A549 (cell line): ENCODE measurements at regions not wholly inside any gene's neighbourhood (a gene's known extent, or its start where the extent isn't known, plus 50 kb on each side); places are given as distances from the start of the nearest gene placed in this dataset.

Experiments
- ATAC-seq, 2 experiments: fragments of 200-7000 bp in 1 of 2; fragments of >200 bp in 1 of 2; cut with Nextera tagmentation in 1 of 2; cut with Tn5 transposase in 1 of 2; 3 replicates each; pipeline versions ENCODE4 v1.8.0 to v1.9.1; 2018 to 2020; ENCODE audit warnings: mild to moderate bottlenecking in 1 of 2, moderate library complexity in 1 of 2
- CTCF ChIA-PET: fragments of 300-600 bp; sonication (Branson Sonifier 250); formaldehyde crosslinking; extraction: SDS; loops from one replicate; lab custom pipeline; 2021; ENCODE audit warnings: antibody characterized with exemption, inconsistent platforms; lab: Yijun Ruan, JAX
- POLR2A ChIA-PET: fragments of 350-600 bp; formaldehyde crosslinking; extraction: SDS; loops from one replicate; lab custom pipeline; 2021; ENCODE audit warnings: antibody characterized with exemption, inconsistent platforms; lab: Yijun Ruan, JAX
- DNase-seq, 2 experiments: peaks; one replicate each; pipeline versions ENCODE4 v3.0.0 to v3.0.0-alpha.2; 2011 to 2016; ENCODE audit warnings: low read depth in 1 of 2, low spot score in 1 of 2
- FAIRE-seq: peaks from 2 replicates; lab custom pipeline; 2011; peaks lifted over from hg19 to GRCh38; lab: Jason Lieb, UNC
- H3K27ac ChIP-seq, 2 experiments: fragments of >200 bp; sonication (Bioruptor Twin); formaldehyde crosslinking; 3 replicates each; pipeline ENCODE4 v1.5.1; 2016 to 2017
- H3K4me1 ChIP-seq: fragments of >200 bp; sonication (Bioruptor Twin); formaldehyde crosslinking; 3 replicates; pipeline ENCODE4 v1.6.1; 2016
- H3K4me2 ChIP-seq: fragments of >200 bp; sonication (Bioruptor Twin); formaldehyde crosslinking; 3 replicates; pipeline ENCODE4 v1.6.1; 2016
- H3K4me3 ChIP-seq: fragments of >200 bp; sonication (Bioruptor Twin); formaldehyde crosslinking; 3 replicates; pipeline ENCODE4 v1.5.1; 2016
- H3K9me3 ChIP-seq: fragments of >200 bp; sonication (Bioruptor Twin); formaldehyde crosslinking; 3 replicates; pipeline ENCODE4 v1.6.1; 2016
- BHLHE40 ChIP-seq: IDR thresholded peaks from 2 replicates; pipeline ENCODE4 v1.6.1; 2012; ENCODE audit warnings: low read depth, low read length, inconsistent platforms
- CTCF ChIP-seq: fragments of >200 bp; sonication (Bioruptor Twin); formaldehyde crosslinking; IDR thresholded peaks from 3 replicates; pipeline ENCODE4 v1.5.1; 2016
- EHF ChIP-seq: fragments of 250-450 bp; sonication (Bioruptor Pico); IDR thresholded peaks from 2 replicates; pipeline ENCODE4 v1.5.0; 2020; ENCODE audit warnings: mild to moderate bottlenecking
- EHMT2 ChIP-seq: fragments of 200-600 bp; sonication (generic); IDR thresholded peaks from 2 replicates; pipeline ENCODE4 v1.6.1; 2016; ENCODE audit warnings: antibody characterized with exemption, low read depth, mild to moderate bottlenecking, moderate library complexity
- ELK1 ChIP-seq: fragments of 150-350 bp; IDR thresholded peaks from 2 replicates; pipeline ENCODE4 v1.6.1; 2014; ENCODE audit warnings: low read depth, mild to moderate bottlenecking, low read length
- ESRRA ChIP-seq: fragments of 150-350 bp; IDR thresholded peaks from 2 replicates; pipeline ENCODE4 v1.6.1; 2014; ENCODE audit warnings: mild to moderate bottlenecking, low read length, borderline replicate concordance
- FOSL2 ChIP-seq, 2 experiments: fragments of 450-650 bp in 1 of 2; fragments of >200 bp in 1 of 2; sonication (Bioruptor Twin) in 1 of 2; formaldehyde crosslinking; IDR thresholded peaks; 2 replicates each; pipeline versions ENCODE4 v1.5.0 to v1.6.1; 2016 to 2020; ENCODE audit warnings: mild to moderate bottlenecking in 1 of 2, moderate library complexity in 1 of 2
- HES2 ChIP-seq: fragments of >200 bp; sonication (Bioruptor Twin); formaldehyde crosslinking; IDR thresholded peaks from 2 replicates; pipeline ENCODE4 v1.6.1; 2016
- HOXB5 ChIP-seq: fragments of 250-450 bp; sonication (Bioruptor Pico); IDR thresholded peaks from 2 replicates; pipeline ENCODE4 v1.5.0; 2020; ENCODE audit warnings: mild to moderate bottlenecking, moderate library complexity
- JUN ChIP-seq, 2 experiments: fragments of >200 bp; sonication (Bioruptor Twin); formaldehyde crosslinking; IDR thresholded peaks; 2 replicates in 1 of 2; 3 replicates in 1 of 2; pipeline ENCODE4 v1.6.1; 2016 to 2017
- KDM1A ChIP-seq: fragments of 200-600 bp; sonication (generic); IDR thresholded peaks from 2 replicates; pipeline ENCODE4 v1.6.1; 2016; ENCODE audit warnings: low read depth, mild to moderate bottlenecking
- MAX ChIP-seq: IDR thresholded peaks from 2 replicates; pipeline ENCODE4 v1.6.1; 2012
- POLR2AphosphoS2 ChIP-seq: conservative IDR thresholded peaks from 2 replicates; pipeline ENCODE4 v1.6.1; 2012; ENCODE audit warnings: low read length, improper control_type of control experiment, inconsistent platforms
- RNF2 ChIP-seq: fragments of 200-600 bp; sonication (generic); IDR thresholded peaks from 2 replicates; pipeline ENCODE4 v1.6.1; 2016; ENCODE audit warnings: low read depth, mild to moderate bottlenecking, antibody characterized with exemption, moderate library complexity, borderline replicate concordance
- SMC3 ChIP-seq: fragments of >200 bp; sonication (Bioruptor Twin); formaldehyde crosslinking; IDR thresholded peaks from 3 replicates; pipeline ENCODE4 v1.6.1; 2018; ENCODE audit warnings: inconsistent platforms
- TFCP2L1 ChIP-seq: fragments of 250-450 bp; sonication (Bioruptor Pico); IDR thresholded peaks from 2 replicates; pipeline ENCODE4 v1.5.0; 2021; ENCODE audit warnings: mild to moderate bottlenecking
- TP53 ChIP-seq: fragments of 250-450 bp; sonication (Bioruptor Pico); IDR thresholded peaks from 2 replicates; pipeline ENCODE4 v1.5.0; 2021; ENCODE audit warnings: mild to moderate bottlenecking, moderate library complexity
- USF2 ChIP-seq: fragments of 450-650 bp; IDR thresholded peaks from 2 replicates; pipeline ENCODE4 v1.6.1; 2014; ENCODE audit warnings: antibody characterized with exemption
- ZC3H11A ChIP-seq: fragments of 450-650 bp; IDR thresholded peaks from 2 replicates; pipeline ENCODE4 v1.6.1; 2014; ENCODE audit warnings: antibody characterized with exemption, mild to moderate bottlenecking
- ZFP36 ChIP-seq: fragments of 450-650 bp; IDR thresholded peaks from 2 replicates; pipeline ENCODE4 v1.6.1; 2014; ENCODE audit warnings: borderline replicate concordance; ENCODE audit not compliant: partially characterized antibody
- ZNF302 ChIP-seq: fragments of 250-450 bp; sonication (Bioruptor Pico); IDR thresholded peaks from 2 replicates; pipeline ENCODE4 v1.9.0; 2021; ENCODE audit warnings: inconsistent platforms, mild to moderate bottlenecking, moderate library complexity
- WGBS: methylation state at CpG from one replicate; pipeline ENCODE4 v1.1.6; 2017; ENCODE audit errors: missing lambda C conversion rate; 5-methylcytosine and 5-hydroxymethylcytosine counted together

- Histone ChIP-seq H3K27ac (no peak overlapping the region), H3K4me2 (no peak overlapping the region), H3K4me3 (no peak overlapping the region), H3K4me1 (peaks cover 6% of the 10 kb centered on the region; the same call in 1 of the 3 replicates), H3K9me3 (no peaks in the 10 kb centered on the region)
- ChIA-PET CTCF (interaction anchor here (0.6 kb wide), 1 partner anchor 886 kb away, joined by 3 read pairs; no protein-coding TSS in a partner anchor), POLR2A (no interaction called here)
- FAIRE-seq (no peak), DNase-seq (no peak), ATAC-seq (no peak)
- 44% methylated on average over 1 of the region's 1 CpG for WGBS
- TF ChIP-seq ZFP36 (no peak), POLR2AphosphoS2 (no peak), RNF2 (no peak), ELK1 (no peak), EHF (no peak), MAX (no peak), CTCF (no peak), KDM1A (no peak), SMC3 (no peak), ZNF302 (CRISPR knock-in tag) (no peak), ESRRA (no peak)
Measured at GRCh38 chr1:164443836-164444235, 115.1 kb upstream of the PBX1 start.

- ChIA-PET POLR2A (no interaction called here), CTCF (no interaction called here)
- no peak overlapping the region for H3K27ac ChIP-seq
- no peaks in the 10 kb centered on the region for H3K4me1 ChIP-seq
- WGBS, result 71% methylated on average over 6 of the region's 6 CpGs
- no peak overlapping the region for H3K4me2 ChIP-seq
- DNase-seq, result no peak
- no peaks in the 10 kb centered on the region for H3K9me3 ChIP-seq
- no peak for FAIRE-seq
- TF ChIP-seq EHMT2, result no peak
- no peak for TF ChIP-seq ZC3H11A
- no peak for TF ChIP-seq BHLHE40
- no peak for TF ChIP-seq JUN (IDR thresholded peaks at IDR 0.05)
- no peak for TF ChIP-seq USF2
- TF ChIP-seq TP53 (CRISPR knock-in tag), result no peak
- TF ChIP-seq ZFP36, result no peak
- no peak for TF ChIP-seq TFCP2L1 (CRISPR knock-in tag)
- TF ChIP-seq HOXB5 (CRISPR knock-in tag), result no peak
- TF ChIP-seq HES2, result no peak
- no peak for TF ChIP-seq FOSL2 (IDR thresholded peaks at IDR 0.05)
- no peak for TF ChIP-seq FOSL2 (CRISPR knock-in tag; IDR thresholded peaks at IDR 0.05)
- TF ChIP-seq MAX, result no peak
- TF ChIP-seq, all 56 proteins: peak for 0
- H3K4me3 ChIP-seq, result no peak overlapping the region
- ATAC-seq, result no peak
Measured at GRCh38 chr1:164446020-164446419, 113.0 kb upstream of the PBX1 start.
